ENCODE measurements at regions not wholly inside any gene's neighbourhood (a gene's known extent, or its start where the extent isn't known, plus 50 kb on each side); places are given as distances from the start of the nearest gene placed in this dataset.
"Not testable (repeated sequence)": the region's sequence is repeated elsewhere in the genome, so short reads cannot be mapped to it uniquely, and the experiment has no call there.

DNA sequence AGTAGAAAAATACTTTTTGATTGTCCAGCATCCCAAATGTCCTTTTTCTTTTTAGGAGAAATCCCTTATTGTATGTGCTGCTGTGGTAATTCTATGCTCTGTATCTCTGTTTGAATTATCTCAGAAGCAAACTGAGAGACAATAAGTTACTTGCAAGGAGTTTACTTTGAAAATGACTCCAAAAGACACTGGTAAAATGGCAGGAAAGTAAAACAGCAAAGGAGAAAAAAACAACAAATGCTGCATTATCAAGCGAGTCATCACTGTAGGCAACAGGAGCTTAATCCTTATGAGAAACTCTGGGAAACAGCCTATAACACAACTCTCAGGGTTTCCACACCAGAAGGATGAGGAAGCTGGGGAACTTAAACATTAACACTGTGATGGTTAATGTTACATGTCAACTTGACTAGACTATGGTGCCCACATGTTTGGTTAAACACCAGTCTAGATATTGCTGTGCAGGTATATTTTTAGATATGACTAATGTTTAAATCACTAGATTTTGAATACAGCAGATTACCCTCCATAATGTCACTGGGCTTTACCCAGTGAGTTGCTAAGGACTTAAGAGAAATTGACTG, 92.6 kb upstream of the GAS1 start:
- Histone ChIP-seq H3K9me3 (ENCODE audit: low read depth) (no peaks in the 10 kb centered on the region), H3K4me2 (peak overlapping the region; percentile 63), H3K27ac (no peak overlapping the region), H3K9me2 (replicated peaks; ENCODE audit: insufficient read depth) (no peaks in the 10 kb centered on the region), H3K79me2 (no peaks in the 10 kb centered on the region), H3K4me1 (ENCODE audit: insufficient read depth) (no peaks in the 10 kb centered on the region), H4K20me1 (ENCODE audit: insufficient read depth, poor library complexity, severe bottlenecking) (no peaks in the 10 kb centered on the region), H2AFZ (no peak overlapping the region), H3K36me3 (replicated peaks; ENCODE audit: insufficient read depth, low read depth) (no peaks in the 10 kb centered on the region), H3K4me3 (no peak overlapping the region), H3K27me3 (no peaks in the 10 kb centered on the region)
- 80% methylated on average over 1 of the region's 1 CpG for WGBS (ENCODE audit: low lambda C conversion rate, missing lambda C conversion rate)
- DNase-seq (ENCODE audit: low spot score), result no peak
- TF ChIP-seq, protein P1, sequence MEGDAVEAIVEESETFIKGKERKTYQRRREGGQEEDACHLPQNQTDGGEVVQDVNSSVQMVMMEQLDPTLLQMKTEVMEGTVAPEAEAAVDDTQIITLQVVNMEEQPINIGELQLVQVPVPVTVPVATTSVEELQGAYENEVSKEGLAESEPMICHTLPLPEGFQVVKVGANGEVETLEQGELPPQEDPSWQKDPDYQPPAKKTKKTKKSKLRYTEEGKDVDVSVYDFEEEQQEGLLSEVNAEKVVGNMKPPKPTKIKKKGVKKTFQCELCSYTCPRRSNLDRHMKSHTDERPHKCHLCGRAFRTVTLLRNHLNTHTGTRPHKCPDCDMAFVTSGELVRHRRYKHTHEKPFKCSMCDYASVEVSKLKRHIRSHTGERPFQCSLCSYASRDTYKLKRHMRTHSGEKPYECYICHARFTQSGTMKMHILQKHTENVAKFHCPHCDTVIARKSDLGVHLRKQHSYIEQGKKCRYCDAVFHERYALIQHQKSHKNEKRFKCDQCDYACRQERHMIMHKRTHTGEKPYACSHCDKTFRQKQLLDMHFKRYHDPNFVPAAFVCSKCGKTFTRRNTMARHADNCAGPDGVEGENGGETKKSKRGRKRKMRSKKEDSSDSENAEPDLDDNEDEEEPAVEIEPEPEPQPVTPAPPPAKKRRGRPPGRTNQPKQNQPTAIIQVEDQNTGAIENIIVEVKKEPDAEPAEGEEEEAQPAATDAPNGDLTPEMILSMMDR (IDR thresholded peaks at IDR 0.05; ENCODE audit: poor library complexity), result no peak
- TF ChIP-seq EZH2 (IDR thresholded peaks at IDR 0.05; ENCODE audit: borderline replicate concordance), result no peak
- no peak for TF ChIP-seq EZH2phosphoT487 (IDR thresholded peaks at IDR 0.05; ENCODE audit: low read depth, severe bottlenecking, unreplicated experiment)

DNA sequence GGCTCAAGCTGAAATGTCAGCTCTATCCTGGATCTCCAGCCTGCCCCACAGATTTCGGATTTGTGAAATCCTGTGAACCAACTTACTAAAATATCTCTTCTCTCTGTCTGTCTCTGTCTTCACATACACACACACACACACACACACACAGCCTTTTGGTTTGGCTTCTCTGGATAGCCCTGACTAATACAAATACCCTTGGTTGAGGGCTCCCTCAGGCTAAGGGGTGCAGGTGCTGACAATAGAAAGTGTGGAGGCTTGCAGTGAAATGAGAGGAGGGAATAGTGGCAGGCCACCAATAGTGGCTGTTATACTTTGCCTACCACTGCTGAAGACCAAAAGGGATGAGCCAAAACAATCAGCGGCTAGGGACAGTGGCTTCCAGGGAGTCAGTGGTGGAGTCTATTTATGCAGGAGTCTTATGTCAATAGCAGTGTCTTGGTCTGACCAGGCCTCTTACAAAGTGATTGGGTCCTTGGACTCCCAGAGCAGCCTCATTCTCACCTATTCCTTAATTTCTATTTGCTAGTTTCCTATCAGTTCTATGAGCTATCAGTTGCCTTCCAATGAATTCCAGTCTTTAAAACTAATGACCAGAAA, 93.2 kb upstream of the GAS1 start:
- no peak overlapping the region for H3K27ac ChIP-seq
- H3K36me3 ChIP-seq (replicated peaks; ENCODE audit: insufficient read depth, low read depth), result no peaks in the 10 kb centered on the region
- H4K20me1 ChIP-seq (ENCODE audit: insufficient read depth, poor library complexity, severe bottlenecking), result no peaks in the 10 kb centered on the region
- no peaks in the 10 kb centered on the region for H3K9me3 ChIP-seq (ENCODE audit: low read depth)
- no peaks in the 10 kb centered on the region for H3K79me2 ChIP-seq
- no peak overlapping the region for H2AFZ ChIP-seq
- H3K9me2 ChIP-seq (replicated peaks; ENCODE audit: insufficient read depth), result no peaks in the 10 kb centered on the region
- TF ChIP-seq EZH2 (IDR thresholded peaks at IDR 0.05; ENCODE audit: borderline replicate concordance) (no peak), EZH2phosphoT487 (IDR thresholded peaks at IDR 0.05; ENCODE audit: low read depth, severe bottlenecking, unreplicated experiment) (no peak)
- TF ChIP-seq, protein P1 (IDR thresholded peaks at IDR 0.05; ENCODE audit: poor library complexity), result no peak
- WGBS (ENCODE audit: low lambda C conversion rate, missing lambda C conversion rate), result 88% methylated on average over 2 of the region's 2 CpGs
- DNase-seq (ENCODE audit: low spot score), result no peak
- H3K27me3 ChIP-seq, result no peaks in the 10 kb centered on the region
- no peaks in the 10 kb centered on the region for H3K4me1 ChIP-seq (ENCODE audit: insufficient read depth)
- H3K4me2 ChIP-seq, result peak overlapping the region; percentile 63
- H3K4me3 ChIP-seq, result peak overlapping the region; percentile 24

DNA sequence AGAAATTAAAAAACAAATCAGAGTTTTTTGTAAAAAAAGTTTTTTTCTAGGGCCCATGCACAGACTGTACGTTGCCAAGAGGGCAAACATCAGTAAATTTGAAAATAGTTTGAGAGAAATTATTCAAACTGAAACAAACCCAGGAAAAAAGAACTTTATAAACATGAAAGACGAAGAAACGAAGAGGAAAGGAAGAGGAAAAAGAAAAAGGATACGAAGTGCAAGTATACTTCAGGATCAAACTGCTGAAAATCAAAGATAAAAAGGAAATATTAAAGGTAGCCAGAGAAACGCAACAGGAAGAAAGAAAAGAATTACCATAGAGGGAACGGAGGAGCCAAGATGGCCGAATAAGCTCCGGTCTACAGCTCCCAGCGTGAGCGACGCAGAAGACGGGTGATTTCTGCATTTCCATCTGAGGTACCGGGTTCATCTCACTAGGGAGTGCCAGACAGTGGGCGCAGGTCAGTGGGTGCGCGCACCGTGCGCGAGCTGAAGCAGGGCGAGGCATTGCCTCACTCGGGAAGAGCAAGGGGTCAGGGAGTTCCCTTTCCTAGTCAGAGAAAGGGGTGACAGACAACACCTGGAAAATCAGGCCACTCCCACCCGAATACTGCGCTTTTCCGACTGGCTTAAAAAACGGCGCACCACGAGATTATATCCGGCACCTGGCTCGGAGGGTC, 94.4 kb upstream of the GAS1 start:
- H3K9me2 ChIP-seq (replicated peaks; ENCODE audit: insufficient read depth); H4K20me1 ChIP-seq (ENCODE audit: insufficient read depth, poor library complexity, severe bottlenecking); H3K4me1 ChIP-seq (ENCODE audit: insufficient read depth); H3K27me3 ChIP-seq; H3K36me3 ChIP-seq (replicated peaks; ENCODE audit: insufficient read depth, low read depth); H3K9me3 ChIP-seq (ENCODE audit: low read depth); DNase-seq (ENCODE audit: low spot score); H3K79me2 ChIP-seq: not testable (repeated sequence)
- peak overlapping the region; percentile 90 for H3K27ac ChIP-seq
- H3K4me2 ChIP-seq, result peak overlapping the region; percentile 63
- H2AFZ ChIP-seq, result peak overlapping the region; percentile 8
- 60% methylated on average over 29 of the region's 29 CpGs for WGBS (ENCODE audit: low lambda C conversion rate, missing lambda C conversion rate)
- peak overlapping the region; percentile 24 for H3K4me3 ChIP-seq

DNA sequence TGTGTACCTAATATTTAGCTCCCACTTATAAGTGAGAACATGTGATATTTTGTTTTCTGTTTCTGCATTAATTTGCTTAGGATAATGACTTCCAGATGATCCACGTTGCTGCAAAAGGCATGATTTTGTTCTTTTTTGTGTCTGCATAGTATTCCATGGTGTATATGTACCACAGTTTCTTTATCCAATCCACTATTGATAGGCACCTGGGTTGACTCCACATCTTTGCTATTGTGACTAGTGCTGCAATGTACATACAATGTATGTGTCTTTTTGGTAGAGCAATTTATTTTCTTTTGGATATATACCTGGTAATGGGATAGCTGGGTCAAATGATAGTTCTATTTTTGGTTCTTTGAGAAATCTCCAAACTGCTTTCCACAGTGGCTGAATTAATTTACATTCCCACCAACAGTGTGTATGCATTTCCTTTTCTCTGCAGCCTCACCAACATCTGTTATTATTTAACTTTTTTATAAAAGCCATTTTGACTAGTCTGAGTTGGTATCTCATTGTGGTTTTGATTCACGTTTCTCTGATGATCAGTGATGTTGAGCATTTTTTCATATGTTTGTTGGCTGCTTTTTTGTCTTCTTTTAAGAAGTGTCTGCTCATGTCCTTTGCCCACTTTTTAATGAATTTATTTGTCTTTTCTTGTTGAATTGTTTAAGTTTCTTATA, 102.8 kb upstream of the GAS1 start:
- H3K36me3 ChIP-seq (replicated peaks; ENCODE audit: insufficient read depth, low read depth); H3K79me2 ChIP-seq; H3K9me2 ChIP-seq (replicated peaks; ENCODE audit: insufficient read depth); H3K4me1 ChIP-seq (ENCODE audit: insufficient read depth); H3K9me3 ChIP-seq (ENCODE audit: low read depth); H3K4me2 ChIP-seq; H2AFZ ChIP-seq; H4K20me1 ChIP-seq (ENCODE audit: insufficient read depth, poor library complexity, severe bottlenecking); H3K27me3 ChIP-seq; H3K4me3 ChIP-seq; H3K27ac ChIP-seq; DNase-seq (ENCODE audit: low spot score): not testable (repeated sequence)
- WGBS (ENCODE audit: low lambda C conversion rate, missing lambda C conversion rate), result 72% methylated on average over 2 of the region's 2 CpGs
